Liver (tissue), 3 donors: ENCODE measurements at regions not wholly inside any gene's neighbourhood (a gene's known extent, or its start where the extent isn't known, plus 50 kb on each side); places are given as distances from the start of the nearest gene placed in this dataset.

Experiments used
- FOXA2 ChIP-seq: IDR thresholded peaks from 2 replicates; pipeline ENCODE4 v1.6.1; 2016; ENCODE audit warnings: antibody characterized with exemption
- HNF4A ChIP-seq, 2 donors: conservative IDR thresholded peaks; 2 replicates each; pipeline ENCODE4 v1.6.1; 2016; ENCODE audit warnings: antibody characterized with exemption in 2 of 2, mild to moderate bottlenecking in 2 of 2
- JUND ChIP-seq, 2 donors: IDR thresholded peaks; 2 replicates each; pipeline ENCODE4 v1.6.1; 2016; ENCODE audit warnings: antibody characterized with exemption in 2 of 2
- MAX ChIP-seq: IDR thresholded peaks from 2 replicates; pipeline ENCODE4 v1.6.1; 2016; ENCODE audit warnings: antibody characterized with exemption
- RAD21 ChIP-seq, 2 donors: IDR thresholded peaks; 2 replicates each; pipeline ENCODE4 v1.6.1; 2016; ENCODE audit warnings: antibody characterized with exemption in 2 of 2, mild to moderate bottlenecking in 2 of 2
- REST ChIP-seq: IDR thresholded peaks from 2 replicates; pipeline ENCODE4 v1.6.1; 2016; ENCODE audit warnings: antibody characterized with exemption, mild to moderate bottlenecking
- SP1 ChIP-seq: IDR thresholded peaks from 2 replicates; pipeline ENCODE4 v1.6.1; 2018; ENCODE audit warnings: antibody characterized with exemption, mild to moderate bottlenecking
- TAF1 ChIP-seq: conservative IDR thresholded peaks from 2 replicates; pipeline ENCODE4 v1.6.1; 2016; ENCODE audit warnings: antibody characterized with exemption, mild to moderate bottlenecking
- YY1 ChIP-seq: IDR thresholded peaks from 2 replicates; pipeline ENCODE4 v1.6.1; 2016; ENCODE audit warnings: antibody characterized with exemption, mild to moderate bottlenecking
- TF ChIP-seq, protein P1 (sequence below): fragments of 150-350 bp; IDR thresholded peaks from 2 replicates; pipeline ENCODE4 v1.5.1; 2017; ENCODE audit warnings: improper control_type of control experiment, low read depth, low read length; ENCODE audit not compliant: missing input control
- donor health status: healthy.
- donor health status: healthy.

GRCh38 chr2:212943351-212943750 lies 208.1 kb downstream of the IKZF2 start:
- TF ChIP-seq, protein P1, sequence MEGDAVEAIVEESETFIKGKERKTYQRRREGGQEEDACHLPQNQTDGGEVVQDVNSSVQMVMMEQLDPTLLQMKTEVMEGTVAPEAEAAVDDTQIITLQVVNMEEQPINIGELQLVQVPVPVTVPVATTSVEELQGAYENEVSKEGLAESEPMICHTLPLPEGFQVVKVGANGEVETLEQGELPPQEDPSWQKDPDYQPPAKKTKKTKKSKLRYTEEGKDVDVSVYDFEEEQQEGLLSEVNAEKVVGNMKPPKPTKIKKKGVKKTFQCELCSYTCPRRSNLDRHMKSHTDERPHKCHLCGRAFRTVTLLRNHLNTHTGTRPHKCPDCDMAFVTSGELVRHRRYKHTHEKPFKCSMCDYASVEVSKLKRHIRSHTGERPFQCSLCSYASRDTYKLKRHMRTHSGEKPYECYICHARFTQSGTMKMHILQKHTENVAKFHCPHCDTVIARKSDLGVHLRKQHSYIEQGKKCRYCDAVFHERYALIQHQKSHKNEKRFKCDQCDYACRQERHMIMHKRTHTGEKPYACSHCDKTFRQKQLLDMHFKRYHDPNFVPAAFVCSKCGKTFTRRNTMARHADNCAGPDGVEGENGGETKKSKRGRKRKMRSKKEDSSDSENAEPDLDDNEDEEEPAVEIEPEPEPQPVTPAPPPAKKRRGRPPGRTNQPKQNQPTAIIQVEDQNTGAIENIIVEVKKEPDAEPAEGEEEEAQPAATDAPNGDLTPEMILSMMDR = no peak
- no peak for TF ChIP-seq FOXA2
- TF ChIP-seq RAD21 (IDR thresholded peaks at IDR 0.05) = no peak
- no peak for TF ChIP-seq YY1
- TF ChIP-seq JUND (IDR thresholded peaks at IDR 0.05) = no peak
- TF ChIP-seq MAX = no peak
- no peak for TF ChIP-seq REST
- TF ChIP-seq HNF4A (conservative IDR thresholded peaks at IDR 0.05) = no peak
- TF ChIP-seq TAF1 = no peak
- TF ChIP-seq SP1 = no peak
